CD4-positive, alpha-beta T cell treated with Interleukin-12 subunit alpha and Interleukin-12 subunit beta, for 1 hour (primary cell): ENCODE measurements at regions not wholly inside any gene's neighbourhood (a gene's known extent, or its start where the extent isn't known, plus 50 kb on each side); places are given as distances from the start of the nearest gene placed in this dataset.

ENCODE experiments used
- DNase-seq: peaks from one replicate; pipeline ENCODE4 v3.0.0-alpha.2; 2020

- no peak for DNase-seq
These were observed 88.4 kb upstream of the CALM2 start for GRCh38 chr2:47264686-47265085.

- DNase-seq = no peak
These were observed 87.8 kb upstream of the CALM2 start for GRCh38 chr2:47264143-47264542.

GRCh38 chr2:47262657-47263056 lies 86.3 kb upstream of the CALM2 start:
- DNase-seq = no peak

- no peak for DNase-seq
These were observed 84.7 kb upstream of the CALM2 start for GRCh38 chr2:47260971-47261370.

GRCh38 chr2:47259829-47260228 lies 83.5 kb upstream of the CALM2 start:
- no peak for DNase-seq

GRCh38 chr2:47257946-47258348 lies 81.6 kb upstream of the CALM2 start:
- DNase-seq = no peak

- DNase-seq = no peak
These were observed 80.2 kb upstream of the CALM2 start for GRCh38 chr2:47256416-47257087.

- DNase-seq = no peak
These were observed 79.5 kb upstream of the CALM2 start for GRCh38 chr2:47255794-47256193.

GRCh38 chr2:47254464-47254863 lies 78.2 kb upstream of the CALM2 start:
- no peak for DNase-seq

GRCh38 chr2:47253447-47253846 lies 77.1 kb upstream of the CALM2 start:
- no peak for DNase-seq

- no peak for DNase-seq
These were observed 75.0 kb upstream of the CALM2 start for GRCh38 chr2:47251404-47251675.

GRCh38 chr2:47250586-47251403 lies 74.5 kb upstream of the CALM2 start:
- DNase-seq = no peak

- DNase-seq = no peak
These were observed 73.6 kb upstream of the CALM2 start for GRCh38 chr2:47249931-47250330.

GRCh38 chr2:47249157-47249900 lies 73.0 kb upstream of the CALM2 start:
- no peak for DNase-seq

GRCh38 chr2:47243596-47244323 lies 67.4 kb upstream of the CALM2 start:
- no peak for DNase-seq

- no peak for DNase-seq
These were observed 65.4 kb upstream of the CALM2 start for GRCh38 chr2:47241715-47242114.

GRCh38 chr2:47239119-47239969 lies 63.0 kb upstream of the CALM2 start:
- no peak for DNase-seq

- DNase-seq = no peak
These were observed 62.3 kb upstream of the CALM2 start for GRCh38 chr2:47238638-47239037.

GRCh38 chr2:47237375-47238334 lies 61.3 kb upstream of the CALM2 start:
- no peak for DNase-seq

GRCh38 chr2:47236503-47237215 lies 60.3 kb upstream of the CALM2 start:
- no peak for DNase-seq
